Astrocyte (in vitro differentiated cells and primary cell): ENCODE measurements at regions not wholly inside any gene's neighbourhood (a gene's known extent, or its start where the extent isn't known, plus 50 kb on each side); places are given as distances from the start of the nearest gene placed in this dataset.

ENCODE experiments used
- DNase-seq: peaks from one replicate; pipeline ENCODE4 v3.0.0-alpha.2; 2010; ENCODE audit warnings: low read depth
- FAIRE-seq: peaks from 2 replicates; lab custom pipeline; 2011; peaks lifted over from hg19 to GRCh38; lab: Jason Lieb, UNC
- H2AFZ ChIP-seq: 2 replicates; pipeline ENCODE4 v1.6.0; 2012; ENCODE audit warnings: low read depth, low read length, inconsistent platforms
- H3K27ac ChIP-seq: 2 replicates; pipeline ENCODE4 v1.5.1; 2011; ENCODE audit warnings: low read depth, low read length, inconsistent platforms
- H3K27me3 ChIP-seq: 2 replicates; pipeline ENCODE4 v1.6.0; 2011; ENCODE audit warnings: low read length, inconsistent platforms; ENCODE audit not compliant: insufficient read depth
- H3K36me3 ChIP-seq: 2 replicates; pipeline ENCODE4 v1.5.1; 2011; ENCODE audit warnings: low read length, inconsistent platforms; ENCODE audit not compliant: insufficient read depth
- H3K4me1 ChIP-seq: 2 replicates; pipeline ENCODE4 v1.5.1; 2011; ENCODE audit warnings: low read length, inconsistent platforms; ENCODE audit not compliant: insufficient read depth
- H3K4me2 ChIP-seq: 2 replicates; pipeline ENCODE4 v1.6.0; 2012; ENCODE audit warnings: low read length, inconsistent platforms
- H3K4me3 ChIP-seq: 2 replicates; pipeline ENCODE4 v1.5.1; 2011; ENCODE audit warnings: low read depth, mild to moderate bottlenecking, low read length, inconsistent platforms; ENCODE audit not compliant: insufficient read depth
- H3K79me2 ChIP-seq: 2 replicates; pipeline ENCODE4 v1.6.0; 2012; ENCODE audit warnings: mild to moderate bottlenecking, low read length, inconsistent platforms; ENCODE audit not compliant: insufficient read depth
- H3K9ac ChIP-seq: 2 replicates; pipeline ENCODE4 v1.6.0; 2012; ENCODE audit warnings: mild to moderate bottlenecking, low read length, inconsistent platforms
- H3K9me3 ChIP-seq: 2 replicates; pipeline ENCODE4 v1.5.1; 2012; ENCODE audit warnings: low read depth, mild to moderate bottlenecking, low read length, inconsistent platforms; ENCODE audit not compliant: insufficient read depth
- H4K20me1 ChIP-seq: 2 replicates; pipeline ENCODE4 v1.6.0; 2012; ENCODE audit warnings: low read length, inconsistent platforms; ENCODE audit not compliant: insufficient read depth
- H3K27ac Mint-ChIP-seq: one replicate; pipeline ENCODE4 v1.8.0; 2021; ENCODE audit warnings: mild to moderate bottlenecking, mixed read lengths; ENCODE audit not compliant: unreplicated experiment
- H3K27me3 Mint-ChIP-seq: one replicate; pipeline ENCODE4 v1.8.0; 2021; ENCODE audit warnings: low read depth, mixed read lengths; ENCODE audit not compliant: unreplicated experiment
- H3K36me3 Mint-ChIP-seq: one replicate; pipeline ENCODE4 v1.8.0; 2021; ENCODE audit warnings: low read depth, mixed read lengths; ENCODE audit not compliant: unreplicated experiment
- H3K4me1 Mint-ChIP-seq: one replicate; pipeline ENCODE4 v1.8.0; 2021; ENCODE audit warnings: low read depth, mixed read lengths; ENCODE audit not compliant: unreplicated experiment
- H3K4me3 Mint-ChIP-seq: one replicate; pipeline ENCODE4 v1.8.0; 2021; ENCODE audit warnings: mild to moderate bottlenecking, moderate library complexity, mixed read lengths; ENCODE audit not compliant: unreplicated experiment
- H3K9me3 Mint-ChIP-seq: one replicate; pipeline ENCODE4 v1.8.0; 2021; ENCODE audit warnings: mild to moderate bottlenecking, mixed read lengths; ENCODE audit not compliant: unreplicated experiment
- EZH2 ChIP-seq: IDR thresholded peaks from 2 replicates; pipeline ENCODE4 v1.6.1; 2012; ENCODE audit warnings: mild to moderate bottlenecking, low read length, inconsistent platforms; ENCODE audit not compliant: insufficient read depth
- TF ChIP-seq, protein P1 (sequence below): IDR thresholded peaks from 2 replicates; pipeline ENCODE4 v1.5.1; 2011; ENCODE audit warnings: low read depth, mild to moderate bottlenecking, inconsistent platforms, low read length, moderate library complexity; ENCODE audit not compliant: insufficient read depth

DNA sequence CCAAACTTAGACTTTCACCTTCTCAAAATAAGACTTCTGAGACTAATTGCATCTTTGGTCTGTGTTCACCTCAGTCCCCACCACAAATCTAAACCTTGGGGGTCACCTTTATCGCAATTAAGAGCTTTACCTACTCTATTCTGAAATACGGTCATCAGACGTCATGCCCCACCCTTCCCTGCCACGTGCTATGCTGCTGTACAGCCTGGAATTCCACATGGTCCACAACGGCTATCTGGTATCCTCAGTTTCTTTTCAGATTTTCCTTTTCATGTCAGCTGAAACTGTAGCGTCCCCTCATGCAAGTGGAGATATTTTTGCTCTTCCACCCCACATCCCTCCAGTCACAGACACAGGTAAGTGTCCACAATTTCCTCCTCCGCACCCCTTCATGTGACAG lies 511.1 kb downstream of the DIRAS2 start:
- no peaks in the 10 kb centered on the region for H3K79me2 ChIP-seq
- DNase-seq = no peak
- peaks cover 16% of the 10 kb centered on the region for H3K27me3 Mint-ChIP-seq
- no peak overlapping the region for H3K9ac ChIP-seq
- no peaks in the 10 kb centered on the region for H3K36me3 Mint-ChIP-seq
- no peaks in the 10 kb centered on the region for H3K4me1 Mint-ChIP-seq
- no peaks in the 10 kb centered on the region for H3K9me3 ChIP-seq
- H3K4me3 Mint-ChIP-seq = no peak overlapping the region
- H3K4me2 ChIP-seq = no peak overlapping the region
- no peak for FAIRE-seq
- H3K27ac Mint-ChIP-seq = no peak overlapping the region
- H3K36me3 ChIP-seq = no peaks in the 10 kb centered on the region
- no peak overlapping the region for H3K4me3 ChIP-seq
- no peaks in the 10 kb centered on the region for H3K27me3 ChIP-seq
- H3K4me1 ChIP-seq = no peaks in the 10 kb centered on the region
- TF ChIP-seq, protein P1, sequence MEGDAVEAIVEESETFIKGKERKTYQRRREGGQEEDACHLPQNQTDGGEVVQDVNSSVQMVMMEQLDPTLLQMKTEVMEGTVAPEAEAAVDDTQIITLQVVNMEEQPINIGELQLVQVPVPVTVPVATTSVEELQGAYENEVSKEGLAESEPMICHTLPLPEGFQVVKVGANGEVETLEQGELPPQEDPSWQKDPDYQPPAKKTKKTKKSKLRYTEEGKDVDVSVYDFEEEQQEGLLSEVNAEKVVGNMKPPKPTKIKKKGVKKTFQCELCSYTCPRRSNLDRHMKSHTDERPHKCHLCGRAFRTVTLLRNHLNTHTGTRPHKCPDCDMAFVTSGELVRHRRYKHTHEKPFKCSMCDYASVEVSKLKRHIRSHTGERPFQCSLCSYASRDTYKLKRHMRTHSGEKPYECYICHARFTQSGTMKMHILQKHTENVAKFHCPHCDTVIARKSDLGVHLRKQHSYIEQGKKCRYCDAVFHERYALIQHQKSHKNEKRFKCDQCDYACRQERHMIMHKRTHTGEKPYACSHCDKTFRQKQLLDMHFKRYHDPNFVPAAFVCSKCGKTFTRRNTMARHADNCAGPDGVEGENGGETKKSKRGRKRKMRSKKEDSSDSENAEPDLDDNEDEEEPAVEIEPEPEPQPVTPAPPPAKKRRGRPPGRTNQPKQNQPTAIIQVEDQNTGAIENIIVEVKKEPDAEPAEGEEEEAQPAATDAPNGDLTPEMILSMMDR = no peak
- no peak for TF ChIP-seq EZH2
- no peaks in the 10 kb centered on the region for H4K20me1 ChIP-seq
- H3K27ac ChIP-seq = no peak overlapping the region
- no peak overlapping the region for H2AFZ ChIP-seq
- peaks cover 5% of the 10 kb centered on the region for H3K9me3 Mint-ChIP-seq

DNA sequence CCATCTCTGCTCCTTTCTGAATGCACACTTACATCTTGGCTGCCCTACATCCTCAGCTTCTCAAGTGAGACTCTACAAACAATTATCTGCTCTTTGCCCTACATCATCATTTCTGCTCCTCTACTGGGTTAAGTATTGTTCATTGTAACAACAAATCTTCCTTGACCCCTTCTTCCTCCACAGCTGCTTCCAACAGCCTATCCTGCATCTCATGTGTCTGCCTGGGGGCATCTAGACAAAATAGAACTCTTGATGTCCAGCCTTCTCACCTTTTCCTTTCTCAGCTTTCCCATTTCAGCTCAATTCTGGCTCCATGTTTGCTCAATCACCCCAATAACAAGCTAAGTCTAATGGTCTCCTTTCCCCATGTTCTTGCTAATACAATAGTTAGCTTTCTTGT lies 509.8 kb downstream of the DIRAS2 start:
- FAIRE-seq = no peak

DNA sequence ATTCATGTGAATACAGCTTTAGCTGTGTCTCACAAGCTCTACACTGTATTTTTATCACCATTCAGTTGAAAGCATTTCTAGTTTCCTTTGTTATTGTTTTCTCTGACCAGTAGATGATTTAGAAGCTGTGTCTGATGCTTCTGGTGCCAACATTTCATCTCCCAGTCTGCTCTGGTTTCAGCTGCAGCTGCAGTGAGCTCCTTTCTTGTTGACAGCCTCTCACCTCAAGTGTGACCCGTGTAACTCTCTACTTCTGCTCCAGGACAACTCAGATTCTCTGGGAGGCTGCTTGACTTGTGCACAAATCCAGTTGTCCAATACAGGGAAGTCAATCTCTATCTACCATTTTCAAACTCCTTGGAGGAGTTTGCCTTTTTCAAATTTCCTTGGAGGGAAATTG lies 504.8 kb downstream of the DIRAS2 start:
- no peaks in the 10 kb centered on the region for H3K79me2 ChIP-seq
- Mint-ChIP-seq H3K9me3 (no peaks in the 10 kb centered on the region), H3K27me3 (peaks cover 5% of the 10 kb centered on the region), H3K4me3 (no peak overlapping the region), H3K36me3 (no peaks in the 10 kb centered on the region), H3K4me1 (no peaks in the 10 kb centered on the region), H3K27ac (no peak overlapping the region)
- no peaks in the 10 kb centered on the region for H4K20me1 ChIP-seq
- DNase-seq (no peak), FAIRE-seq (no peak)
- H2AFZ ChIP-seq = no peak overlapping the region
- no peaks in the 10 kb centered on the region for H3K36me3 ChIP-seq
- no peak overlapping the region for H3K27ac ChIP-seq
- H3K4me3 ChIP-seq = no peak overlapping the region
- no peak overlapping the region for H3K4me2 ChIP-seq
- no peaks in the 10 kb centered on the region for H3K4me1 ChIP-seq
- no peak overlapping the region for H3K9ac ChIP-seq
- TF ChIP-seq, protein P1 = no peak
- TF ChIP-seq EZH2 = no peak
- no peaks in the 10 kb centered on the region for H3K9me3 ChIP-seq
- H3K27me3 ChIP-seq = no peaks in the 10 kb centered on the region

More for the DNA sequence above, 509.8 kb downstream of the DIRAS2 start:
- TF ChIP-seq EZH2 = no peak
- TF ChIP-seq, protein P1 = no peak
- Histone ChIP-seq H3K9me3 (no peaks in the 10 kb centered on the region), H3K4me3 (no peak overlapping the region), H3K4me1 (no peaks in the 10 kb centered on the region), H2AFZ (no peak overlapping the region), H4K20me1 (no peaks in the 10 kb centered on the region), H3K27me3 (no peaks in the 10 kb centered on the region), H3K4me2 (no peak overlapping the region), H3K27ac (no peak overlapping the region), H3K36me3 (no peaks in the 10 kb centered on the region), H3K9ac (no peak overlapping the region), H3K79me2 (no peaks in the 10 kb centered on the region)
- Mint-ChIP-seq H3K36me3 (no peaks in the 10 kb centered on the region), H3K4me1 (no peaks in the 10 kb centered on the region), H3K27ac (no peak overlapping the region), H3K4me3 (no peak overlapping the region), H3K9me3 (peaks cover 5% of the 10 kb centered on the region), H3K27me3 (peaks cover 17% of the 10 kb centered on the region)
- DNase-seq = no peak
